ENCODE measurements at regions not wholly inside any gene's neighbourhood (a gene's known extent, or its start where the extent isn't known, plus 50 kb on each side); places are given as distances from the start of the nearest gene placed in this dataset.

- TF ChIP-seq NCOA6 (IDR thresholded peaks at IDR 0.05) (no peak), ZNF449 (CRISPR knock-in tag; IDR thresholded peaks at IDR 0.05) (no peak), ZNF561 (CRISPR knock-in tag; conservative IDR thresholded peaks at IDR 0.05) (no peak), ZNF239 (CRISPR knock-in tag; IDR thresholded peaks at IDR 0.05) (no peak), NR2F6 (CRISPR knock-in tag; IDR thresholded peaks at IDR 0.05) (no peak), VEZF1 (CRISPR knock-in tag; IDR thresholded peaks at IDR 0.05) (0 out of 2 replicates have a peak, but pooled peaks have one; percentile 15), SMARCE1 (IDR thresholded peaks at IDR 0.05) (peak; percentile 41; the same call in 1 of the 2 replicates), IRF1 (CRISPR knock-in tag; IDR thresholded peaks at IDR 0.05; ENCODE audit: borderline replicate concordance) (no peak), ZNF655 (CRISPR knock-in tag; IDR thresholded peaks at IDR 0.05) (no peak), SETDB1 (IDR thresholded peaks at IDR 0.05; ENCODE audit: low read length) (no peak), HES1 (IDR thresholded peaks at IDR 0.05; ENCODE audit: low read depth) (0 out of 2 replicates have a peak, but pooled peaks have one; percentile 43), MNT (conservative IDR thresholded peaks at IDR 0.05) (0 out of 4 replicates have a peak, but pooled peaks of 1 of the 2 experiments have one; percentile 25), MTA1 (IDR thresholded peaks at IDR 0.05; ENCODE audit: borderline replicate concordance) (0 out of 2 replicates have a peak, but pooled peaks have one; percentile 17), EP300 (IDR thresholded peaks at IDR 0.05; ENCODE audit: low read length) (peak; percentile 60), U2AF1 (optimal IDR thresholded peaks at IDR 0.05; ENCODE audit: low read depth, low read length) (no peak), PHF20 (IDR thresholded peaks at IDR 0.05; ENCODE audit: partially characterized antibody) (no peak)
Measured at GRCh38 chr3:170802164-170803151, 67.5 kb downstream of the RPL22L1 start (continued).

Data from K562 (cell line).